DMS 273 (cell line): ENCODE measurements at regions not wholly inside any gene's neighbourhood (a gene's known extent, or its start where the extent isn't known, plus 50 kb on each side); places are given as distances from the start of the nearest gene placed in this dataset.
A peak's percentile ranks its signal among the peaks of the same experiment; 100 is the strongest.
"Not testable (repeated sequence)": the region's sequence is repeated elsewhere in the genome, so short reads cannot be mapped to it uniquely, and the experiment has no call there.

ENCODE experiments used
- DNase-seq: peaks from one replicate; lab custom pipeline; 2025; ENCODE audit not compliant: unreplicated experiment; lab: John Stamatoyannopoulos, UW

DNA sequence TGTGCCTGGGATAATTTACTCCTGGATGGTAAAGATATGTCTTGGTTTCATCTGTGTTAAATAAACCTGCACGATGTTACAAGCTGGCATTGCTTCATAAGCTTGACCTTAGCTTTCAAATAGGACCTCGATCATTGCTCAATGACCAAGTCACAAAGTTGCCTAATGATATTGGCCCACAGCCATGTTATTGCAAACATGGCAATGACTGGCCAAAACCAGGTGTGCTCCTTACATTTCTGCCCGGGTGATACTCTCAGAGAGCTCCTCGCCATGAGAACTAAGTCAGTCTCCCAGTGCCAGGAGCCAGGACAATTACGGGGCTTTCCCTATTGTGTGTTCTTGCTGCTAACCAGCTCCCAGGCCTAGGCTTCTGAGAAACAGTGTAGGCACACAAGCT, 72.5 kb upstream of the CYP1B1 start:
- no peak for DNase-seq

DNA sequence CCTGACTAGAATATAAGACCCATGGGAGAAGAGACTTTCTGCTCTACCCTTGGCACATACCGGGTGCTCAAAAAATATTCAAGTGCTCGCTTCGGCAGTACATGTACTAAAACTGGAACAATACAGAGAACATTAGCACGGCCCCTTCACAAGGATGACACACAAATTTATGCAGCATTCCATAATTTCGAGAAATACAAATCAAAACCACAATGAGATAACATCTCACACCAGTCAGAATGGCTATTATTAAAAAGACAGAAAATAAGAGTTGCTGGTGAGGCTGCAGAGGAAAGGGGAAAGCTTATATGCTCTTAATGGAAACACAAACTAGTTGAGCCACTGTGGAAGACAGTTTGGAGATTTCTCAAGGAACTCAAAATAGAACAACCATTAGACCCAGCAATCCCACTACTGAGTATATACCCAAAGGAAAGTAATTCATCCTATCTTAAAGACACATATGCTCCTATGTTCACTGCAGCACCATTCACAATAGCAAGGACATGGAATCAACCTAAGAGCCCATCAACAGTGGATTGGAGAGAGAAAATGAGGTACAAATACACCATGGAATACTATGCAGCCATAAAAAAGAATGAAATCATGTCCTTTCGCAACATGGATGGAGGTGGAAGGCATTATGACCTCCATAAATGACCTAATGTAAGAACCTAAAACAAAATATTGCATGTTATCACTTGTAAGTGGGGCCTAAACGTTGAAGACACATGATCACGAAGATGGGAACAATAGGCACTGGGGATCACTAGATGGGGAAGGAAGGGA, 71.6 kb upstream of the CYP1B1 start:
- DNase-seq: no peak

DNA sequence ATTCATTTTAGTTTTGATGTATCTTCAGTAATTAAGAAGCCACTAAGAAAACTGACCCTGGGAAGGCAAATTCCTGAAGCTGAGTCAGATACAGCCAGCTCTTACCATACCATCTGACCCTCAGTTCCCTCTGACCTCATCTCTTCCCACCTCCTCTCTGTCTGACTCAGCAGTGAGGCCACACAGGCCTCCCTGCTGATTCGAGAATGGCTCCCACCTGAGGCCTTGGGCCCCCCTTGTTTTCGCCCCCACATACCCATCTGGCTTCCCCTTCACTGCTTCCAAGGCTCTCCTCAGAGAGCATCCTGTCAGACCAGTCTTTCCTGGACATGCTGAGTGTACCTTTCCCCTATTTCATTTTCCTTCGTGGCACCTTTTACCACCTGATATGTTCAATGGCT, 71.0 kb upstream of the CYP1B1 start:
- DNase-seq: peak; percentile 28

DNA sequence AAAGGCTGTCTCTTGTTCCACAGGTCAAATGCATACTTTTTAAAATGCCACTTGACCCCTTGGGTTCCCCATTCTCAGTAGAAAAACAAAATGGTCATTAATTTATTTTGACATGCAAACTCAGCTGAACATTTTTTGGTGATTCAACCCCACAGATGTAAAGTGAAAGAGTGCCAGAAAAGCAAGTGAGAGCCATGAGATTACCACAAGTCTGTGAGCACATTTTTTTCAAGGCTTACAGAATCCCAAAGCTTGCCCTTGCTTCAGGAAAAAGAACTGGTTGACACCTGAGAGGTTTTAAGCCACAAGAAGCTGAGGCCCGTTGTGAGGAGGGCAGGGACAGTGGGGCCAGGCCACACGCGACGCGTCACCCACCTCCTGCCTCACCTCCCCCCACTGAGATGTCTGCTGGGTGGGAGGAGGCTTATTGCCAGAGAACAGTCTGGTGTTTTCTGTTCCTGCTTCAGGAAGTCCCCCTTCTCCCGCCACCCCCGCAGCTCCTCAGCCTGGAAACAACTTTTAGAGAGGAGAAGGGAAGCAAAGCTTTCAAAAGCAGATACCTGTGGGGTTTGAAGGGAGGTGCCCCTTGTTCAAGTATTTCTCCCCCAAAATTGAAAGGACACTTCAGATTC, 70.4 kb upstream of the CYP1B1 start:
- DNase-seq: no peak

DNA sequence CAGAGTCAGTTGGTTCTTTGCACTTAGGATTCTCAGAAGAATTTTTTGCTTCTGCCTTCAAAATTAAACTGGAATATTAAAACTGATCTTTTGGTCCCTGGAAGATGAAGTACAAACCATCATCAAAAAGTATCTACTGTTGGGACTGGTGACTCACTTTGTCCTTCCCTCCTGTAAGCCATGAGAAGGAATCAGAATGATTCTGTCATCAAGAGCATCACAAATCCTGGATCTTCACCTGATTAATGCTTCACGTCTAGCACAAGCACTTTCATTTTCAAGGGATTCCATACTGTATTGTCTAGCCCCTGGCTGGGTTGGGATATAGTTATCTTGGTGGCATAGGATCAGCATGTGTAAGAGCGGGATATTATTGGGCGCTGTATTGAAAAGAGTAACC, 69.3 kb upstream of the CYP1B1 start:
- DNase-seq: no peak

DNA sequence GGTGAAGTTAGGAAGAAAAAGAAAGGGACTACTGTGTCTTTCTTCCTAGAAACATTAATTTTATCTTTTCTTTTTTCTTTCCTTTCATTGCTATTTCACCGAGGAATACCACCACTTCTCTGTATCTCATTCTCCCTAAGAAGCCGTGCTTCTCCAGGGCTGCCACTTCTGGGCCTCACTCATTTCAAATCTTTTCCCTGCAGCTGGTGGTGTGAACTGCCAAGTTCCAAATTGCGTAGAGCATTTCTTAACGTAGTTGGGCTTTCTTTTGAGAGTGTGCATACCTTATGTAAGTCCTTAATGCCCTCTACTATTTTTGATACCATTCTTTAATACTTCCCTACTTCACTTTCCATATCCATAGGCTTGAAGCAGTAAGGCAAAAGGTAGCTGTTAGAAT, 66.7 kb upstream of the CYP1B1 start:
- no peak for DNase-seq

DNA sequence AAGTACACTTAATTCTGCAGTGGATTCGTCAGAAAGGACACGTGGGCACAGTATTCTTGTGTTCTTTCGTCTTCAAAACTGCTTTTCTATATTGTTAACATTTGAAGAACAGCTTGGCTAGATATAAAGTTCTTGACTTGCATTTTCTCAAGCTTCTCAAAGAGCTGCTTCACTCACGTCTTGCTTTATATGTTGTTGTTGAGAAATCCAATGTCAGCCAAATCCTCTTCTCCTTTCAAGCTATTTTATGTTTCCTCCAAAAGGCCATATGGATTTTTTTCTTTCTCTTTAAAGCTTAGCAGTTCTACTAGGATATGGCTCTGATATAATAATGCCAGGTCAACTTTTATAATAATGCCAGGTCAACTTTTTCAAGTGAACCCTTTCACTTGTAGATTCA, 65.5 kb upstream of the CYP1B1 start:
- DNase-seq: no peak

DNA sequence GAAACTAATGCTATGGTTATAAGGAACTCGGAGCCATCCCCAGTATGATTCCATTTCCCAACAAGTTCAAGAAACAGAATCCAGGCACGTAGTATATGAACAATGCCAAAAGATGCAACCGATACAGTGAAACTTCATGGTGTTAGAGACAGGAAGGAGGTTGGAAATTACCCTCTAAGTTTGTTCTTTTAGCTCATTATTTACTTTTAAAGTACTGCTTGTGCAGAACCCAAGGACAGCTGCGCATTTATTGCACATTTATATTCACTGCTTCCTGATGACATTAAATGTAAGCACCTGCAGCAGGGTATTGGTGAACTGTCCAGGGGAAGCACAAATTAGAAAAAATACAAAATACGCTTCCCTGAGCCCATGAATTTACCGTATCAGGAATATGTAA, 63.0 kb upstream of the CYP1B1 start:
- DNase-seq: no peak

DNA sequence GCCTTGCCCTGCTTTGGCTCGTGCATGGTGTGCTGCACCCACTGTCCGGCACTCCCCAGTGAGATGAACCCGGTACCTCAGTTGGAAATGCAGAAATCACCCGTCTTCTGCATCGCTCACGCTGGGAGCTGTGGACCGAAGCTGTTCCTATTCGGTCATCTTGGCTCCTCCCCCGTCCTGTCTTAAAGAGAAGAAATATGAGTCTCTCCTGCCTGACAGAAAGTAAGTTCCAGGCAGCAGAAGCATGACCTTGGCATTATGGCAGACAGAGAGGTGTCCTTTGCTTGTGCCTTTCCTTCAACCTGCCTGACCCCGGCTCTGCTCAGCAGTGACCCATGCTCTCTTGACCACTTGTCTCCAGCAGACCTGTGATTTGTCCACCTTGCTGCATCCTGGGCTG, 62.5 kb upstream of the CYP1B1 start:
- no peak for DNase-seq

DNA sequence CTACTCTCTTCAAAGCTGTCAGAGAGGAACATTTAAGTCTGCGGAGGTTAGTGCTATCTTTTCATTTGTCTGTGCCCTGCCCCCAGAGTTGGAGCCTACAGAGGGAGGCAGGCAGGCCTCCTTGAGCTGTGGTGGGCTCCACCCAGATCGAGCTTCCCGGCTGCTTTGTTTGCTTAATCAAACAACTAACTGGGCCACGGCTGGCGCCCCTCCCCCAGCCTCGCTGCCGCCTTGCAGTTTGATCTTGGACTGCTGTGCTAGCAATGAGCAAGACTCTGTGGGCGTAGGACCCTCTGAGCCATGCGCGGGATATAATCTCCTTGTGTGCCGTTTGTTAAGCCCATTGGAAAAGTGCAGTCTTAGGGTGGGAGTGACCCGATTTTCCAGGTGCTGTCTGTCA, 62.0 kb upstream of the CYP1B1 start:
- DNase-seq: not testable (repeated sequence)

DNA sequence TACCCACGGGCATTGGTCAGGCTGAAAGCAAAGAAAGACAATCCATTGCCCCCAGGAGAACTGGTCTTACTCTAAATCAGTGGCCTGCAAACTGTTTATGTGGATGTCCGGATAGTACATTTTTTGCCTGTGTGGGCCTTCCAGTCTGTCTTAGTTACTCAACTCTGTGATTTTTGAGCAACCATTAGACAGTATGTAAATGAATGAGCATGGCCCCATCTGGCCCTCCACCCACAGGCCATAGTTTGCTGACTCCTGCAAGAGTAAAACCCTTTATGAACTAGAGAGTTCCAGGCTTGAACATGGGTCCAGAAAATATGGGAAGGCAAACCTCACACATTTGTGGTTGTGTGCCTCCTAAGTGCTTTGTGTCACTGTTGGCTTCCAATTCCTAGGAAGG, 55.7 kb upstream of the CYP1B1 start:
- no peak for DNase-seq

DNA sequence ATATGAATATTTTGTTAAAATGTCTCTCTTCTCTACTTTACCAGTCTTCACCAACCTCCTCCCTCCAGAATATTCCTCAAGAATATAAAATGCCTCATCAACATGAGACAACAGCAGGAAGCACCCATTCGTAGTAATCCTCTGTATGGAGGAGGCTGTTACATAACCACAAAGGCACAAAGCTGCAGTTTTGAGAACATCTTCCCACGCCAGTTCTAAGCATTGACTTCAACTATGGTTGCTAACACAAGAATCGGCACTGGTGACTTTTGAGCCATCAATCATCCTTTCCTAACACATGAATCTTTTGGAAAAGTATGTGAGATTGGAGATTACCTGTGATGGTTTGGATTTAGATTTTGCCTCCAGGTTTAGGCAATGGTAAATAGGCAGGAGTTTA, 54.9 kb upstream of the CYP1B1 start:
- DNase-seq: no peak

DNA sequence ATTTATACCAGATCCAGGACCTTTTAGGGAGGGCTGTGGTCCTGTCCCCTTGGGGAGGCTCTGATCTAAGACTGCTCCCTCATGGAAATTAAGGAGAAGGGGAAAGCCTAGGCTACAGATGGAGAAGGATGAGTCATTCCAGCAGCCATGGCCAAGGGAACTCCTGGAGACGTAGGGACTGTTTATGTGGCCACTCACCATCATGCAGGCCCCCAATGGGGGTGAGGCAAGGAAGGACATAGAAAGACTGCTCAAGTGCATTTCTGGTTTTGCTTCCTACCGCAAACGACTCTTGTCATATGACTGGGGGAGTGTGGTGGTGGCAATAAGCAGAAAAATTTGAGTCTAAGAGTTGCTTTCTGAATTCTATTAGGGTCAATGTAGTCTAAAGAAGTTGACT, 54.0 kb upstream of the CYP1B1 start:
- DNase-seq: no peak

DNA sequence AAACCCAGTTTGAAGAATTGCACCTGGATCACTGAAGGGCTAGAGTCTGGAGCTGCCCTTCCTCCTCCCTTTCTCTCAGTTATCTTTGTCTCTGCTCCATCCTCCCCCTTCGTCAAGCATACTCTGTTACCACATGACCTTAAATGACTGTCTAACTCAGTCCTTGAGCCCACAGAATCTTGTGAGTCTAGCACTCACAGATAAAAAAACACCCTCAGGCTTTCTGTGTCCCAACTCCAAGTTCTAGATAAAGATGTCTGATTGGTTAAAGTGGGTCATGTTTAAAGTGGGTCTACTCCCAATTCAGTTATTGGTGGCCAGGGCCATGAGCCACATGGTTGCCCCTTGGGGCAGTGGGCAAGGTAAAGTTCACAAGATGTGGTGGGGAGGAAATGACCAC, 53.5 kb upstream of the CYP1B1 start:
- DNase-seq: no peak

DNA sequence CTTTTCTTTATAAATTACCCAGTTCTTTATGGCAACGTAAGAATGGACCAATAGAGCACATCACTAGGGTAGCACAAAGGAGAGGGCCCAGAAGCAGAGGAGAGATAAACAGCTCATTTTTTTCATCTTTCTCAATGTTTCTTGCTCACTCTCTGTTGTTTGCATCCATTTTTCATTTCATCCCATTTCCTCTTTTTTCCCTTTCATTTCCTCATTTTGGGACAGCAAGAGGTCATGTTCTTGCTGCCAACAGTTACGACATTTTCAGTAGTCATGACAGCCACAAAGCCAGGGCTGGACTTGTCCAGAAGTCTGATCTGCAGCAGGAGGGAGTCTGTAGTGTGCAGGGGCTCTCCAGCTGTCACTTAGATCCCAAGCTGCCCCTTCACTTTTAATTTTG, 52.7 kb upstream of the CYP1B1 start:
- no peak for DNase-seq

DNA sequence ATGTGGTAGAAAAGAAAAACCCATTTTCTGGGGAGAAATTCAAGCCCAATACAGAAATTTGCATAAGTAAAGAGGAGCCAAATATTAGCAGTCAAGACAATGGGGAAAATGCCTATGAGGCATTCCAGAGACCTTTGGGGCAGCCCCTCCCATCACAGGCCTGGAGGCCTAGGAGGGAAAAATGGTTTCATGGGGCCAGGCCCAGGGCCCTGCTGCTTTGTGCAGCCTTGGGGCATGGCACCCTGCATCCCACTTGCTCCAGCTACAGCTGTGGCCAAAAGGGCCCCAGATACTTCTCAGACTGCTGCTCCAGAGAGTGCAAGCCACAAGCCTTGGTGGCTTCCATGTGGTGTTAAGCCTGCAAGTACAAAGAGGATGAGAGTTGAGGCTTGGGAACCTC, 51.3 kb upstream of the CYP1B1 start:
- no peak for DNase-seq

DNA sequence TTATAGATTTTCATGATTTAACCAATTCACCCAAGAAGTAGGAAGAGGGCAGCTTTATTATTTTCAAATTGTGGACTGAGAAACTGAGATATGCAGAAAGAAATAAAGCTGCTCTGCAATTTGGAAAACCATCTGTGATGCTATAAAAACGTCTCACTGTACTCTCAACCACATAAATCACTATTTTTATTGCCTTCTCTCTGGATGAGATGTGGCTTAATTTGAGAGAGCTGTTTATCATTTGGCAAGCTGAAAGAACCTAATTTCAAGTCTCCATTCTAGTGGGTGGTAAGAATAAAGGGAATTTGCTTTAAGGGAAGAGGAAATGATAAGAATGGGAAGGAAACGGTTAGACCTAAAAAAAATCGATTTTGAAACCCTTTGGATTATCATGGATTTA, 49.9 kb upstream of the CYP1B1 start:
- DNase-seq: no peak
